Erythroblast (primary cell): ENCODE measurements at regions not wholly inside any gene's neighbourhood (a gene's known extent, or its start where the extent isn't known, plus 50 kb on each side); places are given as distances from the start of the nearest gene placed in this dataset.

Experiments used
- GATA1 ChIP-seq: IDR thresholded peaks from 2 replicates; pipeline ENCODE4 v1.6.1; 2011; ENCODE audit warnings: low read depth, mild to moderate bottlenecking, control low read depth, low read length, moderate library complexity
- POLR2A ChIP-seq: IDR thresholded peaks from 2 replicates; pipeline ENCODE4 v1.6.1; 2011; ENCODE audit warnings: mild to moderate bottlenecking, low read length

GRCh38 chr13:32902029-32902780 is 114.0 kb upstream of the KL start:
- TF ChIP-seq POLR2A: no peak
- no peak for TF ChIP-seq GATA1
